A549 (cell line): ENCODE measurements at regions not wholly inside any gene's neighbourhood (a gene's known extent, or its start where the extent isn't known, plus 50 kb on each side); places are given as distances from the start of the nearest gene placed in this dataset.

Experiments
- ATAC-seq, 2 experiments: fragments of 200-7000 bp in 1 of 2; fragments of >200 bp in 1 of 2; cut with Nextera tagmentation in 1 of 2; cut with Tn5 transposase in 1 of 2; 3 replicates each; pipeline versions ENCODE4 v1.8.0 to v1.9.1; 2018 to 2020; ENCODE audit warnings: mild to moderate bottlenecking in 1 of 2, moderate library complexity in 1 of 2
- CTCF ChIA-PET: fragments of 300-600 bp; sonication (Branson Sonifier 250); formaldehyde crosslinking; extraction: SDS; loops from one replicate; lab custom pipeline; 2021; ENCODE audit warnings: antibody characterized with exemption, inconsistent platforms; lab: Yijun Ruan, JAX
- POLR2A ChIA-PET: fragments of 350-600 bp; formaldehyde crosslinking; extraction: SDS; loops from one replicate; lab custom pipeline; 2021; ENCODE audit warnings: antibody characterized with exemption, inconsistent platforms; lab: Yijun Ruan, JAX
- DNase-seq, 2 experiments: peaks; one replicate each; pipeline versions ENCODE4 v3.0.0 to v3.0.0-alpha.2; 2011 to 2016; ENCODE audit warnings: low read depth in 1 of 2, low spot score in 1 of 2
- FAIRE-seq: peaks from 2 replicates; lab custom pipeline; 2011; peaks lifted over from hg19 to GRCh38; lab: Jason Lieb, UNC
- H3K27ac ChIP-seq, 2 experiments: fragments of >200 bp; sonication (Bioruptor Twin); formaldehyde crosslinking; 3 replicates each; pipeline ENCODE4 v1.5.1; 2016 to 2017
- H3K4me1 ChIP-seq: fragments of >200 bp; sonication (Bioruptor Twin); formaldehyde crosslinking; 3 replicates; pipeline ENCODE4 v1.6.1; 2016
- H3K4me2 ChIP-seq: fragments of >200 bp; sonication (Bioruptor Twin); formaldehyde crosslinking; 3 replicates; pipeline ENCODE4 v1.6.1; 2016
- H3K4me3 ChIP-seq: fragments of >200 bp; sonication (Bioruptor Twin); formaldehyde crosslinking; 3 replicates; pipeline ENCODE4 v1.5.1; 2016
- H3K9me3 ChIP-seq: fragments of >200 bp; sonication (Bioruptor Twin); formaldehyde crosslinking; 3 replicates; pipeline ENCODE4 v1.6.1; 2016
- BHLHE40 ChIP-seq: IDR thresholded peaks from 2 replicates; pipeline ENCODE4 v1.6.1; 2012; ENCODE audit warnings: low read depth, low read length, inconsistent platforms
- CBX8 ChIP-seq: fragments of 200-600 bp; sonication (generic); IDR thresholded peaks from 2 replicates; pipeline ENCODE4 v1.6.1; 2016
- EHF ChIP-seq: fragments of 250-450 bp; sonication (Bioruptor Pico); IDR thresholded peaks from 2 replicates; pipeline ENCODE4 v1.5.0; 2020; ENCODE audit warnings: mild to moderate bottlenecking
- EP300 ChIP-seq, 2 experiments: fragments of >200 bp; sonication (Bioruptor Twin); formaldehyde crosslinking; IDR thresholded peaks; 2 replicates in 1 of 2; 3 replicates in 1 of 2; pipeline ENCODE4 v1.6.1; 2016 to 2017
- FOSB ChIP-seq: fragments of 250-450 bp; sonication (Bioruptor Pico); IDR thresholded peaks from 2 replicates; pipeline ENCODE4 v1.5.0; 2020; ENCODE audit warnings: mild to moderate bottlenecking, moderate library complexity
- FOSL2 ChIP-seq, 2 experiments: fragments of 450-650 bp in 1 of 2; fragments of >200 bp in 1 of 2; sonication (Bioruptor Twin) in 1 of 2; formaldehyde crosslinking; IDR thresholded peaks; 2 replicates each; pipeline versions ENCODE4 v1.5.0 to v1.6.1; 2016 to 2020; ENCODE audit warnings: mild to moderate bottlenecking in 1 of 2, moderate library complexity in 1 of 2
- HDAC2 ChIP-seq: fragments of 200-600 bp; sonication (generic); IDR thresholded peaks from 2 replicates; pipeline ENCODE4 v1.6.1; 2016
- HES2 ChIP-seq: fragments of >200 bp; sonication (Bioruptor Twin); formaldehyde crosslinking; IDR thresholded peaks from 2 replicates; pipeline ENCODE4 v1.6.1; 2016
- HOXB13 ChIP-seq: fragments of 250-450 bp; sonication (Bioruptor Pico); IDR thresholded peaks from 2 replicates; pipeline ENCODE4 v1.5.0; 2020; ENCODE audit warnings: low read depth, mild to moderate bottlenecking, moderate library complexity
- JUN ChIP-seq, 2 experiments: fragments of >200 bp; sonication (Bioruptor Twin); formaldehyde crosslinking; IDR thresholded peaks; 2 replicates in 1 of 2; 3 replicates in 1 of 2; pipeline ENCODE4 v1.6.1; 2016 to 2017
- JUNB ChIP-seq: fragments of >200 bp; sonication (Bioruptor Twin); formaldehyde crosslinking; IDR thresholded peaks from 2 replicates; pipeline ENCODE4 v1.6.1; 2016
- KDM1A ChIP-seq: fragments of 200-600 bp; sonication (generic); IDR thresholded peaks from 2 replicates; pipeline ENCODE4 v1.6.1; 2016; ENCODE audit warnings: low read depth, mild to moderate bottlenecking
- MYC ChIP-seq: IDR thresholded peaks from 2 replicates; pipeline ENCODE4 v1.6.1; 2012; ENCODE audit warnings: mild to moderate bottlenecking, inconsistent platforms, low read length, improper control_type of control experiment, borderline replicate concordance
- NFE2L2 ChIP-seq: fragments of 150-350 bp; conservative IDR thresholded peaks from 2 replicates; pipeline ENCODE4 v1.6.1; 2014; ENCODE audit warnings: low read length
- NPAS2 ChIP-seq: fragments of 250-450 bp; sonication (Bioruptor Pico); IDR thresholded peaks from 2 replicates; pipeline ENCODE4 v1.8.0; 2022; ENCODE audit warnings: mild to moderate bottlenecking, moderate library complexity, borderline replicate concordance
- PBX3 ChIP-seq: IDR thresholded peaks from 2 replicates; pipeline ENCODE4 v1.6.1; 2012
- REST ChIP-seq: fragments of 200-600 bp; sonication (generic); IDR thresholded peaks from 2 replicates; pipeline ENCODE4 v1.6.1; 2016; ENCODE audit warnings: antibody characterized with exemption, mild to moderate bottlenecking, moderate library complexity
- RFX5 ChIP-seq: fragments of 450-650 bp; IDR thresholded peaks from 2 replicates; pipeline ENCODE4 v1.7.1; 2014; ENCODE audit warnings: antibody characterized with exemption, mild to moderate bottlenecking, moderate library complexity
- ZC3H11A ChIP-seq: fragments of 450-650 bp; IDR thresholded peaks from 2 replicates; pipeline ENCODE4 v1.6.1; 2014; ENCODE audit warnings: antibody characterized with exemption, mild to moderate bottlenecking
- ZNF302 ChIP-seq: fragments of 250-450 bp; sonication (Bioruptor Pico); IDR thresholded peaks from 2 replicates; pipeline ENCODE4 v1.9.0; 2021; ENCODE audit warnings: inconsistent platforms, mild to moderate bottlenecking, moderate library complexity
- ZSCAN20 ChIP-seq: fragments of 250-450 bp; sonication (Bioruptor Pico); IDR thresholded peaks from 2 replicates; pipeline ENCODE4 v1.8.0; 2022; ENCODE audit warnings: mild to moderate bottlenecking, moderate library complexity
- WGBS: methylation state at CpG from one replicate; pipeline ENCODE4 v1.1.6; 2017; ENCODE audit errors: missing lambda C conversion rate; 5-methylcytosine and 5-hydroxymethylcytosine counted together

DNA sequence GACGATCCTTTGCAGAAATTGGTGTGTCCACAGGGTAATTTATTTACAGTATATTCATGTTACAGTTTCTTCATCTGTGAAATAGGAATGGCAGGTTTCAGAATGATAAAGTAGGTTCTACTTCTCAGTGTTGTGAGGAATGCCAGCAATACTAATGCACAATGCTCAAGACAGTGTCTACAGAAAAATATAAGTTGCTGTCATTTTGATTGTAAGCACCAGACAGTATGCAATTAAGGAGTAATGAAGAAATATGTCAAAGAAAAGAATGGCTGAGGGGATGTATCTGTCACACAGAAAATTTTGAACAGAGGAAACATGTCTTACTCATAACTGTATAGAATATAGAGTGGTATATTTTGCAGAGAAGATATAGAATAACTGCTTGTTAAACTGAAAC is 525.4 kb downstream of the GALC start:
- Histone ChIP-seq H3K4me3 (no peak overlapping the region), H3K27ac (no peak overlapping the region), H3K4me2 (no peak overlapping the region), H3K4me1 (no peaks in the 10 kb centered on the region), H3K9me3 (no peaks in the 10 kb centered on the region)
- FAIRE-seq (no peak), ATAC-seq (no peak), DNase-seq (no peak)
- WGBS = 0% methylated on average over 1 of the region's 1 CpG
- POLR2A ChIA-PET = no interaction called here
- CTCF ChIA-PET = no interaction called here
- no peak for TF ChIP-seq NPAS2
- no peak for TF ChIP-seq ZSCAN20
- TF ChIP-seq ZNF302 (CRISPR knock-in tag) = no peak

DNA sequence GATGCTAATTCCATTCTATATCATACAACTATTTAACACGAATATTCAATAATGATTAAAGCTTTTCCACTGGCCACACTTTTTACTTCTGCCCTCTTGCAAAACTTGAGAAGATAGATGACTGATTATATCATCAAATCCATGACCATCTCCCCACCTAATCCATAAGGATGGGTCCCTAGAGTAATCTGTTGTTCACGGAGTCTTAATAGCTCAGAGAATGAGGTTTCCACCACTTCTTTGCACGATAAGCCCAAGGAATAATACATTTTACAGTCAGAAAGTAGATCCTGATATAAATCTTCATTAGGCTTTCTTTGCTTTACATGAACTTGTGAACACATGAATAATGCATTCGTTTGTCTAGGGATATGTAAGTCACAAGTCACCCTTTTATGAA is 527.2 kb downstream of the GALC start:
- ChIA-PET CTCF (no interaction called here), POLR2A (no interaction called here)
- H3K4me3 ChIP-seq = no peak overlapping the region
- H3K9me3 ChIP-seq = no peaks in the 10 kb centered on the region
- FAIRE-seq (no peak), ATAC-seq (no peak), DNase-seq (no peak)
- no peaks in the 10 kb centered on the region for H3K4me1 ChIP-seq
- WGBS = 2% methylated on average over 4 of the region's 4 CpGs
- no peak overlapping the region for H3K27ac ChIP-seq
- H3K4me2 ChIP-seq = no peak overlapping the region
- no peak for TF ChIP-seq MYC
- TF ChIP-seq HOXB13 (CRISPR knock-in tag) = no peak
- TF ChIP-seq EHF (CRISPR knock-in tag) = no peak
- no peak for TF ChIP-seq HES2

- FAIRE-seq (no peak), DNase-seq (no peak), ATAC-seq (no peak)
- 17% methylated on average over 6 of the region's 6 CpGs for WGBS
- H3K4me2 ChIP-seq = no peak overlapping the region
- POLR2A ChIA-PET = no interaction called here
- CTCF ChIA-PET = no interaction called here
- TF ChIP-seq KDM1A = no peak
- no peak for TF ChIP-seq EP300 (IDR thresholded peaks at IDR 0.05)
- no peak for TF ChIP-seq HOXB13 (CRISPR knock-in tag)
- no peak for TF ChIP-seq JUNB
- TF ChIP-seq JUN (IDR thresholded peaks at IDR 0.05) = no peak
- no peak for TF ChIP-seq ZC3H11A
- TF ChIP-seq HES2 = no peak
- TF ChIP-seq REST = no peak
- TF ChIP-seq BHLHE40 = no peak
- no peak for TF ChIP-seq RFX5
- no peak for TF ChIP-seq HDAC2
- TF ChIP-seq FOSB (CRISPR knock-in tag) = no peak
- no peak for TF ChIP-seq PBX3
- no peak for TF ChIP-seq FOSL2 (IDR thresholded peaks at IDR 0.05)
- no peak for TF ChIP-seq FOSL2 (CRISPR knock-in tag; IDR thresholded peaks at IDR 0.05)
- TF ChIP-seq NFE2L2 = no peak
- no peak for TF ChIP-seq CBX8
- no peak overlapping the region for H3K4me3 ChIP-seq
- H3K9me3 ChIP-seq = no peaks in the 10 kb centered on the region
- H3K27ac ChIP-seq = no peak overlapping the region
- no peaks in the 10 kb centered on the region for H3K4me1 ChIP-seq
These were observed 531.3 kb downstream of the GALC start for GRCh38 chr14:87461704-87462103.
